Right forelimb (tissue), 1 donor: ENCODE measurements at regions not wholly inside any gene's neighbourhood (a gene's known extent, or its start where the extent isn't known, plus 50 kb on each side); places are given as distances from the start of the nearest gene placed in this dataset.
"Not testable (repeated sequence)": the region's sequence is repeated elsewhere in the genome, so short reads cannot be mapped to it uniquely, and the experiment has no call there.

ENCODE experiments used
- DNase-seq: peaks from one replicate; pipeline ENCODE4 v3.0.0-alpha.2; 2018

DNA sequence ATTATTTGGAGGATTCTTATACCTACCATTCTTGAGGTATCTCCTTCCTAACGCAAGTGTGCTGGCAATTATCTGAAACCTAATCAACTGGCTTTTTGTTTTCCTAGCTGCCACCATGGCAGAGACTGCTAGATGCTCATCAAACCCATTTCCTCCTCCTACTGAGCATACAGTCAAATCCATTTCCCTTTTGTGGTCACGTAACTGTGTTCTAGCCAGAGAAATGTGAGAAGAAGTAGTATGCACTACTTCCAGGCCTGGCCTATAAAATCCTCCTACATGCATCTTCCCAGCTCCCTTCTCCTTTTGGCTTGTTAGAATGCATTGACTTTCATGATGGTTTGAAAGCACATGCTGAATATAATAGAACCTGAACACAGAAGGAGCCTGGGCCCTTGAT is 494.1 kb upstream of the MEIS1 start:
- DNase-seq: no peak

DNA sequence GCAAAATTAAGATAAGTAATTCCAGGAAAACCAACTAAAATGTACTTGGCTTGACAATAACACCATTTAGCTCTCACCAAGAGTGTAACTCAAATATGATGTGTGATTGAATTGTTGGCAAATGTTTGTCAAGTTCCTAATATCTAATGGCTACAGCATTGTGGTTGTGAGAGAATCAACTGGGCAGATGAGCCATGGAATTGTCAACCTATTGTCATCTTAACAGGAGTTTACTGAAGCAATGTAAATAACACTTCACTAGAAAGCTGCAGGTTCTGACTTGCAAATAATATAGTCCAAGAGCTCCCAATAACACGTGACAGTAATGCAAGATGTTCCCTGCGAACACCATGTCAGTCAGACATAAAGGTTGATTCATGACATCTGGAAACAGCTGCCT is 495.2 kb upstream of the MEIS1 start:
- no peak for DNase-seq

DNA sequence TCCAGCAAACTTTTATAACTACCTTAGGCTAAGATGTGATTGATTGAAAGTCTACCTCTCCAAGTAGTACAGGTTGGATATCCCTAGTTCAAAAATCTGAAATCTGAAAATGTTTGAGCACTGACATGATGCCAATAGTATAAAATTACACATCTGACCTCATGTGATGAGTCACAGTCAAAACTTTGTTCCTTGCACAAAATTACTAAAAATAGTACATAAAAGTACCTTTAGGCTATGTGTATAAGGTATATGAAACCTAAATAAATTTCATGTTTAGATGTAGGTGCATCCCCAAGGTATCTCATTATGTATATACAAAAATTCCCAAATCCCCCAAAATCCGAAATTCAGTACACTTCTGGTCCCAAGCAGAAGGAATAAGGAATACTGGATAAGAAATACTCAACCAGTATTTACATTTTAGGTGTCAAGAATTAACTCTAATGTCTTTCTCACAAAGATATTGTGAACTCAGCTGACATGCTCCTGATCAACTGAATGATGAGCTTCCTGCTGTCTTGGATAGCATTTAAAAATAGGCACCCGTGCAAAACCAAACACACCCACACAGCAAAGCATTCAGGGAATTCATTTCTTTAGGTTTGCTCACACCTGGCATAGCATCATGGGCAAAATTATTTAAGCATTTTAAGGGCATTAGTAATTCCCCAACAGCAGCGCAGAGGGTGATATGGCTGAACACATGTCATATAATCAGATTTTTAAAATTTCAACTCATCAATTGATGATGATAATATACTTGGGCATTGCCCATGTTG is 497.4 kb upstream of the MEIS1 start:
- DNase-seq: no peak

DNA sequence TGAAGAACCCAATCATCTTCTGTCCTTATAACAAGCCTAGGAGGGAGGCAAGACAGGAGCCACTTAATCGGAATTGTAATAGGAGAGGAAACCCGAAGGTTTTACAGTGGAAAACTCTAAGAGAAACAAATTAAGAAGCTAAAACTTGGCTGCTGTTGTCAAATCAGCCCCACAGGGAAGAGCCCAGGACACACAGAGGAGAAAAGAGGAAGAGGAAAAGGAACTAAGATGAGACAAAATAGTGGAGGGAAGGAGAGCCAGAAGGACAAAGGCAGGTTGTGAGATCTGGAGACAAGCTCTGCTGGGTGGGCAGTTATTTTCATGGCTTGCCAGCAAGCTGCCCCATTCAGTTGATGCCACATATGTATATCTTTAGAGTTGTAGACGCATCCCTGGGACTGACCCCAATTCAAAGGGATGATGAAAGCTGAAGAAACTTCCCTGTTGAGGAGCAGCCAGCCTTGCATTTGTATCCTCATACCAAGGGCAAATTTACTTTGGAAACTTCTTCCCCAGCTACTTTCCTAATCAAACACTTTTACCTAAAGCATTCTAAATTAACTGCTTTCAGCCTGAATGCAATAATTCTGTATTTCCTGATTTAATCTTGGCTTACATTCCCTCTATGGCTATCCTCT is 499.8 kb upstream of the MEIS1 start:
- no peak for DNase-seq

DNA sequence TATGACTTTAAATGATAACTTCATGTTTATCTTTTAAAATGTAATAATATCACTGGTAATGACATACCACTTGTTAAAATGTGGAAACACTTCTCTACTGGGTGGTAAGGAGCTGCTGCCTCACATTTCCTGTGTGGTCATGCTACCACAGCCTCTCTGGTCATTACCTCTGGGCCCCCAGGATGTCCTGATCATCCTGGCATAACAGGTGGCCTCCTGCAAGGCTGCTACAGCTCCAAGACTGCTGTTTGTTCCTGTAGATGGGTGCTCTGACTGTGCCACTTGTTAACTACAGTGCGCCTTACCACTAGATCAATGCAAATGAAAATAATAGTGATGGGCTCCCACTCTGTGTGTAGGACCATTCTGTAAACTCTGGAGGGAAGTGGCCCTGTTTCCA is 500.2 kb upstream of the SPRED2 start:
- DNase-seq: no peak

DNA sequence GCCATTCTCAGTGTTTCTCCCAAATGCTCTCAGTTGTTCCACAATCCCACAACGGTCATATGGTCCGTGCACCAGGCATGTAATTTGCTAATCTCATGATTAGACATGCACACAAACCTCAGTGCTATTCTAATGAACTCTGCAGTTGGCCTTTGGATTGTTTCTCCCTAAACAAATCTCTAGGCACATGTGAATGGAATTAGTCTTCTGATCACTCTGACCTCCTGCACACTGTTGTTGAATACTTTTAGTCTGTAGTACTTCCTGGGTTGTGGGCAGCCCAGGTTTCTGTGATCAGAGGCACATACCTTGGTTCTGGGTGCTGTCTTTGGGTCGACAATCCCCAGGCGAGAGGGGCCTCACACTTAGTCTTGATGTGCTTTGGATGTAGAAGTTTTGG is 498.7 kb upstream of the SPRED2 start:
- no peak for DNase-seq

DNA sequence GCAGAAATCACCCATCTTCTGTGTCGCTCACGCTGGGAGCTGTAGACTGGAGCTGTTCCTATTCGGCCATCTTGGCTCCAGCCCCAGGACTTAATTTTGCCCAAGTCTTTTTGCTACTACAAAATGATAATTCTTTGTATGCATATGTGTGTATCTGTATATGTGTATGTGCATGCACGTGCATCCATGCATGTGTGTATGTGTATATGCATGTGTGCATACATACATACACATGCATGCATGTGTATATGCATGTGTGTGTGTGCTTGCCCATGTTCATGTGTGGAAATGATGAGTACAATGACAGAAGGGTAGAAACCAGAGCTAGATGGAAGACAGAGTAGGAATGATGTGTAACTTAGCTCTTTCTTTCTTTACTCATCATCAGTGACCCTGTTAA is 497.9 kb upstream of the SPRED2 start:
- no peak for DNase-seq

DNA sequence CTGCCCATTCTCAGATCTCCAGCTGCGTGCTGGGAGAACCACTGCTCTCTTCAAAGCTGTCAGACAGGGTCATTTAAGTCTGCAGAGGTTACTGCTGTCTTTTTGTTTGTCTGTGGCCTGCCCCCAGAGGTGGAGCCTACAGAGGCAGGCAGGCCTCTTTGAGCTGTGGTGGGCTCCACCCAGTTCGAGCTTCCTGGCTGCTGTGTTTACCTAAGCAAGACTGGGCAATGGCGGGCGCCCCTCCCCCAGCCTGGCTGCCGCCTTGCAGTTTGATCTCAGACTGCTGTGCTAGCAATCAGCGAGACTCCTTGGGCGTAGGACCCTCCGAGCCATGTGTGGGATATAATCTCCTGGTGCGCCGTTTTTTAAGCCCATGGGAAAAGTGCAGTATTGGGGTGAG is 497.3 kb upstream of the SPRED2 start:
- not testable (repeated sequence) for DNase-seq

DNA sequence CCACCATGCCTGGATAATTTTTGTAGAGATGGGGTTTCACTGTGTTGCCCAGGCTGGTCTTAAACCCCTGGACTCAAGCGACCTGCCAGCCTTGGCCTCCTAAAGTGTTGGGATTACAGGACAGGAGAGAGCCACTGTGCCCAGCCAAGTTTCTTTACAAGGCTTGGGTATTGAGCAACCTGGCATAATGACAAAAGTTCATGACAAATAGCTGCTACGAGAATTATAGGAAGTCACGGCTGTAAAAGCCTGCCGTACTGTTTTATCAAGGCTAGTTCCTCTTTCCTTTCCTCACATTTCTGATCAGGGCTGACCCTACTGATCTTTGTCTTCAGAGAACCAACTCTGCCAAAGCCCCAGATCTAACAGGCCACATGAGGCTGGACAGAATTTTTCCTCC is 490.4 kb upstream of the SPRED2 start:
- DNase-seq: no peak

DNA sequence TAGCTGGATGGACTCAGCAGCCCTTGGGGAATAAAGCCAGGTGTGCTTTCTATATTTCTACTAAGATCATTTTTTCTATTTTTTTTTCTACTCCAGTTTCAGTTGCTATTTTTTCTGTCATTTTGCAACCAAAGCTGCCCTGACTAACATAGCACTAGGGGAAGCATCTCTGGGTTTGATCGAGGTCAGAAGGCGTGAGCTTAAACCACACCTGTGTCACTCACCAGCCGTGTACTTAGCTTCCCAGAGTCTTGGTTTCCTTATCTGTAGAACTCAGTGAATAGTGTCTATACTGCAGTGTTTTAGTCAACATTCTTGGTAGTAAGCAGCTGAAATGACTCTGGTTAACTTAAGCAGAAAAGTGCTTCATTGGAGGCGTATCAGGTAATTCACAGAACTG is 489.6 kb upstream of the SPRED2 start:
- no peak for DNase-seq

DNA sequence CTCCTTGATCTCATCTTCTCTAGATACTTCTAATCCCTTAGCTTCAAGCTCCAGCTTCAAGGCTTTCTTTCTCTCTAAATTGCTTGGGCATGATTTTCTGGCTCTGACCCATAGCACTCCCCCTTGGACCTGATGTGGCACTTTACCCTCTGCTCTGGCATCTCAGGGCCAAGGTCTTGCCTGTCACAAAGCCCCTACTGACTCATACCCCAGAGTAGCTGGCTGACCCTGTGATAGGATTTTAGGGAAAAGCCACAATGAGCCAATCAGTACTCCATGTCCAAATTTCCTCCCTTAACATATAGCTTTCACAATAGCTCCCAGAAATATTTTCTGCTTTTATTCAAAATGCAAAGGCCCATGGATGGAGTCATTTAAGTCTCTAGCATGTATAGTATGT is 488.7 kb upstream of the SPRED2 start:
- no peak for DNase-seq

DNA sequence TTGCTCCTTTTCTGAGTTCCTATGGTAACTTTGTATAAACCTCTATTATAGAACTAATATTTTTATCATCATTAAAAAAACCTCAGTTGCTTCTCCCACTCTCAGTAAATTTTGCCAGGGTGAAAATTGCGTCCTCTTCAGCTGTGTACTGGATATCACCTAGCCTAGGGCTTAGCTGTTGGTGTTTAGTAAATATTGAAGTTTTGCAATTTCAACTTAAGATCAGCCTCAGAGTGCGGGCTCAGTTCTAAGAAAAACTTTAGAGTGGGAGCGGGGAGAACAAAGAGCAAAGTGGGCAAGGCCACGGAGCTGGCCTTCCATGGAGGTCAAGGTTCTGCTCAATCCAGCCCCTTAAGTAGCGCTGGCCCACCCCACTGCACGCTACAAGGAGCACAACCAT is 488.3 kb upstream of the SPRED2 start:
- no peak for DNase-seq

DNA sequence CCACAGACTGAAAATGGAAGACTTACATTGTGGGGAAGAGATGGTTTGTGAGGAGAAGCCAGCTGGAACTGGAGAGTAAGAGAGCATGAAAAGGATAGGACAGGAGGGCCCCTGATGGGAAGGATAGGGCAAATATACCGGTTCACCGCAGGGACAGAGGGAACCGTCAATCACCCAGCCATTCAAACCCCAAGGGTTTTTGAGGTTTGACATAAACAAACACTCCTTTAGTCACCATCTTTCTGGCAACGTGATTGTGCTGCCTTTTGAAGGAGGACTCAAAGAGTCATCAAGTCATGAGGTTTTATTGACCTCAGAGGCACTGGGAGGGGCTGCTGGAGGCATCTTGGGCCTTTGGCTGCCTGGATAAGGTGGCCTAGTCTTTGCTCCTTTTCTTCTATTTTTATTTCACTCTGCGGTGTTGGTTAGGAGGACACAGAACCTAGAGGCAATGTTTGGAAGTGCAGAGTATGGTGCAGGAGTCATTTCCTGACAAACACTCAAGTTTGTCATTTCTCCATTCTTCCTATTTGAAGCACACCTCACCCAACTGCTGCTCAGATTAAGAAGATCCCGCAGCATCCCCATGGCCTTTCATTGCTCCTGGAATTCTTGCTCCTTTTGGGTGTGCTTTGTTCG is 487.3 kb upstream of the SPRED2 start:
- DNase-seq: no peak

DNA sequence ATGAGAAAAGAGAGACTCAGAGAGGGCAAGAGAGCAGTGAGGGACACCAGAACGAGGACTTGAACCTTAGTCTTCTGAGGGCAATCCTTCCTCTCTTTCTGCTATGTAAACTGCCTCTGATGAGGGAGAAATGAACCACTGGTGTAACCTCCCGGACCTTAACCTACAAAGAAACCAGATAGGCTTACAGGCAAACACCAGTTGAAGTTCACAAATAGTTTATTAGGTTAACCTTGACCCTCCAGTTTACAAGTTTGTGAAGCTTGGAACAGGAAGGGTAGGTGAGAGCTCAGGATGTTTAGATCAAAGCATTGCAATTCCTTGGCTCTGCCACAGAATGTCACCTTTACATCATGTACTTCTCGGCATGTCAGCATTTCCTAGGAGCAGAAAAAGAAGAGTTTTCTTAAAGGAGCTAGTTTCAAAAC is 486.4 kb upstream of the SPRED2 start:
- DNase-seq: no peak

DNA sequence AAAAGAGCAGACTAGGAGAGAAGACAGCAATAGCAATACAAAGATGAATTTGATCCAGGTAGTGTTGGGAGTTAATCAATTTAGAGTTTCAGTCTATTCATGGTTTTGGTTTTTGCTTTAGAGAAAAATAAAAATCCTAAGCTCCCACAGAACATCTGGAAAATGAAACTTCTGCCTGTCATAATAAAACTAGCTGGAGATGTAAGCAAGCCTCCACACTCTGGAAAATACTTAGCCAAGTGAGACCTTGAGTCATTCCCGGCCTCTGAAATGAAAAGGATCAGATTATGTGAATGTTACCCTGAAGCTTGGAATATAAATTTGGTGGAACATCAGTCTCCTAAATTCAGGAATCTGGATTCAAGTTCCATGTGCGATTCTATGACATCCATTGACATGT is 485.6 kb upstream of the SPRED2 start:
- no peak for DNase-seq

DNA sequence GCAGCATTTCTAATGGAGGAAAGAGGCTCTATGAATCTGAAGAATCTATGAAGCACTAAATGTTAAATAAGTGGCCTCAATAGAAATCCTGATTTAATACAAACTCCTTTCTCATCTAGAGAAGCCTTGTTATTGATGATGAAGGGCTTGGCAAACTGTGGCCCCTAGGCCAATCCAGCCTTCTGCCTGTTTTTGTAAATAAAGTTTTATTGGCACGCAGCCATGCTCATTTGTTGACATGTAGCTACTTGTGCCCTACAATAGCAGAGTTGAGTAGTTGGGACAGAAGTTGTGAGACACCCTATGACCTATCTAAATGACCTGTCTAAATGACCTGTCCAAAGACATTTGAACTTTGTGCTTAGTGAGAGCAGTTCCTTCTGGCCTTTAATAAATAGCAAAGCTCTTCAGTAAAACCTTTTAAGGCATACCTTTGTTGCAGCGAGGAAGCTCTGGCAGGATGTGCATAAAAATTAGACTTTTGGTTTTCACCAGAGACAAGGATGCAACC is 484.4 kb upstream of the SPRED2 start:
- DNase-seq: no peak

DNA sequence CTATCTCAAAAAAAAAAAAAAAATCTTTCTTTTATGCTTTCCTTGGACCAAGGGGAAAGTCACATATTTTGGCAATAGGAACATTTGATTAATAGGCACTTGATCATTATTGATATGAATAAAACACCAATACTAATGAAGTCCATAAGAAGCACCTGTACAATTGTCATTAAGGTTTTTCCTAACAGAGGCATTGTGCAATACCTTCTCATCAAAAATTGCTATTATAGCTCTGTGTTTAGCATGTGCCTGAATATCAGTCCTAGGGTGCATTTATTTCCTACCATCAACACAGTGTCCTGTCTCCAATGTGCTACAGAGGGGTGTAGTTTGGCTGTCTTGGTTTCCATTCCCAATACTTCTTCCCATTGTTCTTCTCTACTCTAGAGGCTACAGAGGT is 483.8 kb upstream of the SPRED2 start:
- DNase-seq: no peak

DNA sequence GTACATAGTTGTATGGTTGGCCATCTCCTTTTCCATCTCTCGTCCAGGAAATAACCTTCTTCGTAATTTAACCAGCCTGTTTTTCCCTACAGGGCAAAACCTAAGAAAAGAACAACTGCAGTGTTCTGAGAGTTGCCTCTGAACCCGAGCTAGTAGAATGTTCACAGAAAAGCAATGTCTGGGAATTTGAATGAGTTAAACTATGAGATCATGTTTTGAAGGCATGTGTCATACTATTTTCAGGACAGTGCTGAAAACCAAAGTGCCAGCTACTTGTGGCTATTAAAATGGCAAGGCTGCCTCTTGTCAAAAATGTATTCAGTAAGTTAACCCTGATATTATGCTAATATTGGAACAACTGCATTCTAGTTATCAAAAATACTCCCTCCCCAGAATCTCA is 482.9 kb upstream of the SPRED2 start:
- no peak for DNase-seq

DNA sequence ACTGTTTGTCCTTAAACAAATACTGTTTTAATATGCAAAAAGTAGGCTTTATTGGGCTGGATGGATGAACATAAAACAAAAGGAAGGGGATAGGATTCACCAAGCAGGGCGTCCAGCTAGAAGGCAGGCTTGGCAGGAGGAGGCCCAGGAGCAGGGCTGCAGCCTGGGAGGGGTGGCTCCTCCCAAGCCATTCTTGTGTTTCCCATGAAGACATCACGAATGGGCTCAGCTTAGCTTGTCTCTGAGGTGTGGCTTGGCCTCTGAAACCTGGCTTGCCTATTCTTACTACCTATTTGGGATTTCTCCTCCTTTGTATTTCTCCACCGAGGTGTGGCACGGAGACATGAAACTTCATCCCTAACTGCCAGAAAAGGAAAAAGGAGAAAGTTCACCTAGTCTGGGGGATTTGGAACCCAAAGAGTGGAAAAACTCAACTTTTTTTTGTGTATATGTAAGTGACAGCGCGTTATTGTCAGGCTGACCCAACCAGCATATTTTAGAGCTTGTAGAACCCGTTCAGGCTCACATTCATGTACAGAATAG is 481.9 kb upstream of the SPRED2 start:
- no peak for DNase-seq

DNA sequence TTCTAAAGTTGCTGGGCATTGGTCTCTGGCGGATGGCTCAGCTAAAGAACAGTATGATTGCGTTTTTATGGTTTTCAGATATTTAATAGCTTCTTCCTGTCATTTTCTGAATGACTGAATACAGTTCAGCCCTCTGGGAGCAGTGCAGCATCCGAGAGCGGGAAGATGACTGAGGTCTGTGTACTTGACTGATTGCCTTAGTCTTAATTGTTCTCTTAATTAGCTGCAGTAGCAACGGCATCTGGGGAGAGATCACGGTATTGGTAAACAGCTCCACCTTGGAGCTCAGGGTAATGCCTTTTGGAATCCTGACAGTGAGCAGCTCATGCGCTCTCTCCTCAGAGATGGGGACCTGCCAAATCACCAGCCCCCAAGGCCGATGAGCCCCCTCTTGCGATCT is 481.4 kb upstream of the SPRED2 start:
- no peak for DNase-seq

DNA sequence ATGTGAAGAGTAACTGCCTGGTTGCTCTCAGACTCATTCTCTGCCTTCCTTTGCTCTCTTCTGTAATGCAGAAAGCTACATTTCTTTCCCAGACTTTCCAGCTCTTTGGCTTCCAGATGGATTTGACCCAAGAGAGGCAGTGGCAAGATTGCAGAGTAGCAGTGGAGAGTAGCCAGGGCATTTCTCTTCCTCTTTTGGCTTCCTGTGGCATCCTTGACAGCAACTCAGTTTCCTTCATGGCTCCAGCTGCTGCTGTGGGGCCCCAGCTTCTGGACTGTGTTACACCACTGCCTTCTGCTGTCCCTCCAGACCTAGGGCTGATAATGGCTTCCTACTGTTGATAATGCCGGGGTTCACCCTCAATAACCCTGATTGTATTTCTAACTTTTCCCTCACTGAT is 469.4 kb upstream of the SPRED2 start:
- DNase-seq: no peak

DNA sequence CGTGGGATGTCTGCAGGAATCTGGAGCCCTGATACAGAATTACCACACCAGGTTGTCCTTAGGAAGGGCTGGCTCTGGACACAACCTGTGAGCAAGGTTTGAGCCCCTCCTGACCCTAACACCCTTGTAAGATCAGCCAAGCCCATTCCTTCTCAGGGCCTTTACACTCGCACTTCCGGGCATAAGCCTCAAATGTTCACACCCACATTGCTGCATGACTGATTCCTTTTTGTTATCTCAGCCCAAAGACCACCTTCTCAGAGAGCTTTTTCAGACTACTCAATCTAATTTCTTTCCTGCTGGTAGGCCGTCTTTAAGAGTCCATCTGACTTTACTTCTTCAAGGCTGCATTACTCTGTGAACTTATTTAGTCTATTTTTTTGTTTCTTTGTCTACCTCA is 464.0 kb upstream of the SPRED2 start:
- DNase-seq: no peak

DNA sequence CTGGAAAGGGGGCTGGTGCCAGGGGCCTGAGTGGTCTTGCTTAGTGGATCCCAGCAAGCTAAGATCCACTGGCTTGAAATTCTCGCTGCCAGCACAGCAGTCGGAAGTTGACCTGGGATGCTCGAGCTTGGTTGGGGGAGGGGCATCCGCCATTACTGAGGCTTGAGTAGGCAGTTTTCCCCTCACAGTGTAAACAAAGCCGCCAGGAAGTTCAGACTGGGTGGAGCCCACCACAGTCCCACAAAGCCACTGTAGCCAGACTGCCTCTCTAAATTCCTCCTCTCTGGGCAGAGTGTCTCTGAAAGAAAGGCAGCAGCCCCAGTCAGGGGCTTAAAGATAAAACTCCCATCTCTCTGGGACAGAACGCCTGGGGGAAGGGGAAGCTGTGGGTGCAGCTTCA is 457.7 kb upstream of the SPRED2 start:
- not testable (repeated sequence) for DNase-seq

DNA sequence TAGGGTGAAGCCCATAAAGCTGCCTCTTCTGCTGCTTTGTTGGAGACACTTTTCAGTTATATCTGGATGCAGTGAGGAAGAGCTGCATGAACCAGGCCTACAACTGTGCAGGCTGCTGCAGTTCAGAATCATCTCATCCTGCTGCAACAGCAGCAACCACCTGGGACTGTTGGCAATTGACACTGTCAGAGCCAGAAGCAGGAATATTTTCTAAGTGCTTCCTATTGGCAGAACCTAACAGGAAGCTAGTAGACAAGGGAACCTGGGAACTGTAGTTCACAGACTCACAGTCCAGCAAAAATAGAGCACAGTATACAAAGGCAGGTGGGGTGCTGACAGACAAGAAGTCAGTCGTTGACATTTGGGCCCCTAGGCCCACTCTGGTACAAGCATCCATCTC is 452.9 kb upstream of the SPRED2 start:
- DNase-seq: no peak
